GM23338 (cell line): ENCODE measurements at regions not wholly inside any gene's neighbourhood (a gene's known extent, or its start where the extent isn't known, plus 50 kb on each side); places are given as distances from the start of the nearest gene placed in this dataset.

Source experiments
- CREB1 ChIP-seq: fragments of 250-450 bp; sonication (Bioruptor Pico); IDR thresholded peaks from 2 replicates; pipeline ENCODE4 v1.5.0; 2020; ENCODE audit warnings: low read depth, mild to moderate bottlenecking, moderate library complexity
- EZH2 ChIP-seq: fragments of 200-600 bp; sonication (generic); IDR thresholded peaks from one replicate; pipeline ENCODE4 v1.8.0; 2017; ENCODE audit warnings: antibody characterized with exemption, mild to moderate bottlenecking, low read depth; ENCODE audit not compliant: unreplicated experiment
- EZH2phosphoT487 ChIP-seq: fragments of 200-600 bp; sonication (generic); IDR thresholded peaks from one replicate; pipeline ENCODE4 v1.8.1; 2018; ENCODE audit warnings: antibody characterized with exemption; ENCODE audit not compliant: unreplicated experiment
- JUNB ChIP-seq: IDR thresholded peaks from one replicate; pipeline ENCODE4 v1.6.1; 2016; ENCODE audit warnings: antibody characterized with exemption; ENCODE audit not compliant: unreplicated experiment
- POLR2AphosphoS5 ChIP-seq: IDR thresholded peaks from 2 replicates; pipeline ENCODE4 v1.6.1; 2016; ENCODE audit warnings: antibody characterized with exemption, low read depth
- REST ChIP-seq: IDR thresholded peaks from one replicate; pipeline ENCODE4 v1.6.1; 2018; ENCODE audit warnings: antibody characterized with exemption; ENCODE audit not compliant: unreplicated experiment
- STAT1 ChIP-seq: IDR thresholded peaks from one replicate; pipeline ENCODE4 v1.6.1; 2016; ENCODE audit warnings: antibody characterized with exemption; ENCODE audit not compliant: unreplicated experiment
- ZNF114 ChIP-seq: fragments of 250-450 bp; sonication (Bioruptor Pico); IDR thresholded peaks from 2 replicates; pipeline ENCODE4 v1.5.0; 2020; ENCODE audit warnings: mild to moderate bottlenecking, moderate library complexity
- ZNF462 ChIP-seq: fragments of 250-450 bp; sonication (Bioruptor Pico); IDR thresholded peaks from 2 replicates; pipeline ENCODE4 v1.5.0; 2020; ENCODE audit warnings: mild to moderate bottlenecking, moderate library complexity
- TF ChIP-seq, protein P1 (sequence below), 2 experiments: fragments of 200-600 bp in 1 of 2; sonication (generic) in 1 of 2; conservative IDR thresholded peaks; 2 replicates each; pipeline versions ENCODE4 v1.5.1 to v1.6.1; 2016 to 2017; ENCODE audit warnings: antibody characterized with exemption in 2 of 2, low read depth in 2 of 2, mild to moderate bottlenecking in 2 of 2, moderate library complexity in 1 of 2

GRCh38 chr6:2378046-2378657 is 132.7 kb upstream of the GMDS start:
- TF ChIP-seq, protein P1, sequence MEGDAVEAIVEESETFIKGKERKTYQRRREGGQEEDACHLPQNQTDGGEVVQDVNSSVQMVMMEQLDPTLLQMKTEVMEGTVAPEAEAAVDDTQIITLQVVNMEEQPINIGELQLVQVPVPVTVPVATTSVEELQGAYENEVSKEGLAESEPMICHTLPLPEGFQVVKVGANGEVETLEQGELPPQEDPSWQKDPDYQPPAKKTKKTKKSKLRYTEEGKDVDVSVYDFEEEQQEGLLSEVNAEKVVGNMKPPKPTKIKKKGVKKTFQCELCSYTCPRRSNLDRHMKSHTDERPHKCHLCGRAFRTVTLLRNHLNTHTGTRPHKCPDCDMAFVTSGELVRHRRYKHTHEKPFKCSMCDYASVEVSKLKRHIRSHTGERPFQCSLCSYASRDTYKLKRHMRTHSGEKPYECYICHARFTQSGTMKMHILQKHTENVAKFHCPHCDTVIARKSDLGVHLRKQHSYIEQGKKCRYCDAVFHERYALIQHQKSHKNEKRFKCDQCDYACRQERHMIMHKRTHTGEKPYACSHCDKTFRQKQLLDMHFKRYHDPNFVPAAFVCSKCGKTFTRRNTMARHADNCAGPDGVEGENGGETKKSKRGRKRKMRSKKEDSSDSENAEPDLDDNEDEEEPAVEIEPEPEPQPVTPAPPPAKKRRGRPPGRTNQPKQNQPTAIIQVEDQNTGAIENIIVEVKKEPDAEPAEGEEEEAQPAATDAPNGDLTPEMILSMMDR (conservative IDR thresholded peaks at IDR 0.05; ENCODE audit: low read depth in 2 of 2), result peak in 1 of 2 experiments; percentile 24; a peak in 2 of 4 replicates
- TF ChIP-seq EZH2phosphoT487, result no peak
- no peak for TF ChIP-seq REST
- TF ChIP-seq POLR2AphosphoS5, result no peak
- TF ChIP-seq EZH2, result no peak
- no peak for TF ChIP-seq CREB1 (CRISPR knock-in tag)
- TF ChIP-seq STAT1, result no peak
- no peak for TF ChIP-seq ZNF462 (CRISPR knock-in tag)
- no peak for TF ChIP-seq JUNB
- no peak for TF ChIP-seq ZNF114 (CRISPR knock-in tag)
